Activated T-cell treated with anti-CD3 and anti-CD28 coated beads, Interleukin-2, amount 50 U/mL, for 24 hours (primary cell): ENCODE measurements at regions not wholly inside any gene's neighbourhood (a gene's known extent, or its start where the extent isn't known, plus 50 kb on each side); places are given as distances from the start of the nearest gene placed in this dataset.

Source experiments
- DNase-seq: peaks from one replicate; pipeline ENCODE4 v3.0.0-alpha.2; 2020
- H3K27ac Mint-ChIP-seq: 2 replicates; pipeline ENCODE4 v1.8.0; 2020; ENCODE audit warnings: mild to moderate bottlenecking, mixed read lengths
- H3K27me3 Mint-ChIP-seq: 2 replicates; pipeline ENCODE4 v1.8.0; 2020; ENCODE audit warnings: mixed read lengths
- H3K36me3 Mint-ChIP-seq: 2 replicates; pipeline ENCODE4 v1.8.0; 2020; ENCODE audit warnings: low read depth, mixed read lengths
- H3K4me1 Mint-ChIP-seq: 2 replicates; pipeline ENCODE4 v1.8.0; 2020; ENCODE audit warnings: low read depth, mixed read lengths
- H3K4me3 Mint-ChIP-seq: 2 replicates; pipeline ENCODE4 v1.8.0; 2020; ENCODE audit warnings: mild to moderate bottlenecking, moderate library complexity, mixed read lengths
- H3K9me3 Mint-ChIP-seq: 2 replicates; pipeline ENCODE4 v1.8.0; 2020; ENCODE audit warnings: mixed read lengths

DNA sequence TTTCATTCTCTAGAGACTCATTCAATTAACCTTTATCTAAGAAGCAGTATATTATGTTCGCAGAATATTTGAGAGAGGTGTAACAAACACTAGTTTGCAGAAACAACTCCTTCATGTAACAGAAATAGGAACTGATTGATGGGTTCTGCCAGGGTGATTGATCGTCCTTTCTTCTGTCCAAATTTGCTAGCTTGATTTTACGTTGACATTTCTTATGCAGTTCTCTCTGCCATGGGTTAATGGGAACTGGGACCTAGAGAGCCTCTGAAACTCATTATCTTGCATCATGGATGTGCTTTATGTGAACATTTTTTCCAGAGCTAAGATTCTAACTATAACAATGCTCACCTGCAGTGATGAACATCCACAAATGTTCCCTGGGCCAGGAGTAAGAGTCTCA, 107.0 kb downstream of the SLC24A2 start:
- peaks cover 6% of the 10 kb centered on the region for H3K9me3 Mint-ChIP-seq
- H3K27ac Mint-ChIP-seq = no peak overlapping the region
- H3K4me3 Mint-ChIP-seq = no peak overlapping the region
- H3K4me1 Mint-ChIP-seq = no peaks in the 10 kb centered on the region
- H3K36me3 Mint-ChIP-seq = no peaks in the 10 kb centered on the region
- H3K27me3 Mint-ChIP-seq = peaks cover 15% of the 10 kb centered on the region
- no peak for DNase-seq

DNA sequence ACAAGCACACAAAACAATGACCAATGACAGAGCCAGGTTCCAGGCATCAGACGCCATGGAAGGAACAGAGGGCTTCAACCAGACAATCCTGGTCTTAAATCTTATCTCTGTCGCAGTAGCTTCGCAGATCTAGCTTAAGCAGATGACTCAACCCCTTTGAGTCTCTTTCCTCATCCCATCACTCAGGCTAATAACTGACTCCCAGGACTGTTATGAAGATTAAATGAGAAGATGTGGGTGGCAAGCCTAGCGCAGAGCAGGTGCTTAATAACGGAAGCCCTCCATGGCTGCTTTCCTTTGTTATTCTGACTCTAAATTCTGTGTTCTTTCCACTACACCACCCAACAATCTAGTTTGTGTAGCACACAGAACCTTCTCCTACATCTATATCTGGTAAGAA, 110.9 kb downstream of the SLC24A2 start:
- Mint-ChIP-seq H3K4me1 (no peaks in the 10 kb centered on the region), H3K27ac (no peak overlapping the region), H3K36me3 (no peaks in the 10 kb centered on the region), H3K9me3 (no peaks in the 10 kb centered on the region), H3K4me3 (no peak overlapping the region), H3K27me3 (peaks cover 11% of the 10 kb centered on the region)
- DNase-seq = no peak

DNA sequence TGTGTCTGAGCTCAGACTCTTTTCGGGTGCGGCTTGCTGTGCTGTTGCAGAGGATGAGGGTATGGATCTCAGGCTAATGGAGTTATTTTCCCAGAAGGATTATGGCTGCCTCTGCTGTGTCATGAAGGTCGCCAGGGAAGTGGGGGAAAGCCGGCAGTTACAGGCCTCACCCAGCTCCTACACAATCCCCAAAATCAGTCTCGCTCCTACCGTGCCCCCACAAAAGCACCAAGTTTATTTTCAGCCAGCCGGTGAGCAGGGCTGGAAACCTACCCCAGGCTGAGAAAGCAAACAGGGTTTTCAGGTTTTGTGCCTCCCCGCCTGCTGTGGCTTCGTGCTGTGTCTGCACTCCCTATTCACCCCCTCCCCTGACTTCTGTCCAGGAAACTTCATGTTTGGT, 113.3 kb downstream of the SLC24A2 start:
- H3K4me3 Mint-ChIP-seq = no peak overlapping the region
- H3K36me3 Mint-ChIP-seq = no peaks in the 10 kb centered on the region
- H3K27ac Mint-ChIP-seq = no peak overlapping the region
- no peaks in the 10 kb centered on the region for H3K4me1 Mint-ChIP-seq
- no peak for DNase-seq
- H3K9me3 Mint-ChIP-seq = no peaks in the 10 kb centered on the region
- peaks cover 9% of the 10 kb centered on the region for H3K27me3 Mint-ChIP-seq

DNA sequence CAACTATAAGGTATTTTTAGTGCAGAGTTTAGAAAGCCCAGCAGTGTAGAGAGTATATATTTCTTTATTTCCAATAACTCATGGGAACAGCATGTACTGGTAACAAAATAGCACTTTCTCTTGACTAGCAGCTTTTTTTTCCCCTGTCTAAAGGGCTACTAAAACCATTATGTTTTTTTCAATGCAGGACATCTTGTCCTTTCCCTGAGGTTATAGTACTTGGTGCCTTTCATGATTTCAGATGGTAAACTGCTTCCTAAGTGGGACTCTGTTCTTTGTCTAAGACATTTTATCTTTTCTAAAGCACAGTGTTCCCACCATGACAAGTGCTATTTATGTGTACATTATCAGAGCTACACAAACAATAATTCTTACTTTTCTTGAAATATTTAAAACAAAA, 122.3 kb downstream of the SLC24A2 start:
- no peak overlapping the region for H3K27ac Mint-ChIP-seq
- peaks cover 20% of the 10 kb centered on the region for H3K27me3 Mint-ChIP-seq
- peaks cover 4% of the 10 kb centered on the region for H3K4me1 Mint-ChIP-seq
- H3K4me3 Mint-ChIP-seq = no peak overlapping the region
- H3K9me3 Mint-ChIP-seq = no peaks in the 10 kb centered on the region
- no peaks in the 10 kb centered on the region for H3K36me3 Mint-ChIP-seq
- DNase-seq = no peak

DNA sequence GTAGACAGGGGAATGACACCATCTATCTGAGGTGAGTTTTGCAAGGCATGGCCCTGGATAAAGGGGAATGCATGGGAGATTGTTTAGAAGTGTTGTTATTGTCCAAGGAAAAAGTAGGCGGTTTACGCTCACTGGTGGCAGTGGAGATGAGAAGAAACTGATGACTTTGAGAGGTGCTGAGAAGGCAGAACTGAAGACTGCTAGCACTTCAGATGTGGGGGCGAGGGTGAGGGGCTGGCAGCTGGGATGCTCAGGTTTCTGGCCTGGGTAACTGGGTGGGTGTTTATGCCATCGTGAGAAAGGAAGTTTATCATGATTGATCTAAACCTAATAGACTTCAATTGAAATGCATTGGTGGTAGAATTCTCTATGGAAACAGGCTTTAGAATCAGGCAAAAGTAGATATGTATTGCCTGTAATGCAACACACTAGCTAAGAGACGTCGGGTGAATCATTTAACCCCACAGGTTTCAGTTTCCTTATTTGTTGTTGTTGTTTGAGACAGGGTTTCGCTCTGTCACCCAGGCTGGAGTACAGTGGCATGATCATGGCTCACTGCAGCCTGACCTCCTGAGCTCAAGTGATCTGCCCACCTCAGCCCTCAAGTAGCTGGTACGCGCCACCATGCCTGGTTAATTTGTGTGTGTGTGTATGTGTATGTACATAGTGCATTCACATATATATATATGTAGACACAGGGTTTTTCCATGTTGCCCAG, 123.5 kb downstream of the SLC24A2 start:
- H3K9me3 Mint-ChIP-seq = no peaks in the 10 kb centered on the region
- H3K27me3 Mint-ChIP-seq = peaks cover 26% of the 10 kb centered on the region
- no peak overlapping the region for H3K27ac Mint-ChIP-seq
- DNase-seq = no peak
- no peak overlapping the region for H3K4me3 Mint-ChIP-seq
- no peaks in the 10 kb centered on the region for H3K36me3 Mint-ChIP-seq
- H3K4me1 Mint-ChIP-seq = peaks cover 4% of the 10 kb centered on the region

DNA sequence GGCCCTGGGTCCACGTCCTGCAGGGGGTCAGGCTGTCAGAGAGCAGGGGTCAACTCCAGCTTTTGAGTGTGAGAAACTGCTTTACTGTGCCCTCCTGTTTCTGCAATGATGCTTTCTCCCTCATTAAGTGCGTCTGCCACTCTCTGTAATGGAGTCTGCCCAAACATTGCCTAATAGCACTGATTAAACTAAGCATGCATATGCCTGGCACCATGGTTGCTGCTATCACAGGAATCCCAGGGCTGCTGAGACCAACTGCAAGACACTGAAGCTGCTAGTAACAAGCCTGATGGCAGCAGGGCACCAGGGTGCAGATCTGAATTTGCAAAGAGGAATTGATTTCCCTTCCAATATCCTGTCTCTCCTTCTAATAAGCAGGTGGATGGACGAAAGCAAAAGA, 125.3 kb downstream of the SLC24A2 start:
- H3K36me3 Mint-ChIP-seq = no peaks in the 10 kb centered on the region
- no peak overlapping the region for H3K27ac Mint-ChIP-seq
- no peak overlapping the region for H3K4me3 Mint-ChIP-seq
- peaks cover 27% of the 10 kb centered on the region for H3K27me3 Mint-ChIP-seq
- H3K4me1 Mint-ChIP-seq = peaks cover 4% of the 10 kb centered on the region
- no peak for DNase-seq
- H3K9me3 Mint-ChIP-seq = no peaks in the 10 kb centered on the region

DNA sequence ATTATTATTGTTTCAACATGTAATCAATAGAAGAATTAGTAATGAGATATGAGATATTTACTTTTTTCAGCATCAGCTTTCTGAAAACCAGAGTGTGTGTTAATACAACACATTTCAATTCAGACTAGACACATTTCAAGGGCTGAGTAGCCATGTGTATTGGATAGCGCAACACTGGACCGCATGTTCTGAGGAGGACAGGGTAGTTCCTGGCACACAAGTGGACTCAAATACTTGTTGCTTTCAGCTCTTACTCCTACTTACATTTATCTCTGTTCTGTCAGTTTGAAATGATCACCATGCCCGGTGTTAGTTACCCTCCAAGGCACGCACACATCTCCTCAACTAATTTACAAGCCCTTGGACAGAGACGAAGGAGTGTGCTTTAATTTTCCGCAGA, 126.6 kb downstream of the SLC24A2 start:
- Mint-ChIP-seq H3K4me1 (peaks cover 4% of the 10 kb centered on the region), H3K27ac (no peak overlapping the region), H3K9me3 (no peaks in the 10 kb centered on the region), H3K27me3 (peaks cover 32% of the 10 kb centered on the region), H3K4me3 (no peak overlapping the region), H3K36me3 (no peaks in the 10 kb centered on the region)
- no peak for DNase-seq

DNA sequence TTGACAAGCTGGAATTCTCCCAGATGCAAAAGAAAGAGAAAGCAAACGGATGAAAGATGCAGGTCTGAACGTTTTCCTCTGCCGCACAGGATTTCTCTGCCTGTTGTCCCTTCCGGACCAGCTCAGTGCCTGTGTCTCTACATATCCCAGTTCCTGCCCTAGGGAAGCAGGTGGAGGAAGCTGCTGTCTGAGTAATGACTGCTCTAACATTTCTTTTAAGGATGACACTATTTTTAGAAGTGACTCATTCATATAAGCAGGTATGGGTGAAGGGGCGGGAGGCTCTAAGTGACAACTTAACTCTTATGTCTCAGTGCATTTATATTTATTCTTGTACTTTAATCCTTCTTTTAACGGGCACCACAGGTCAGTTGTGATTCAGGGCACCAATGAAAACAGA, 128.8 kb downstream of the SLC24A2 start:
- H3K27me3 Mint-ChIP-seq = peaks cover 29% of the 10 kb centered on the region
- peaks cover 1% of the 10 kb centered on the region for H3K4me1 Mint-ChIP-seq
- DNase-seq = no peak
- H3K27ac Mint-ChIP-seq = no peak overlapping the region
- no peaks in the 10 kb centered on the region for H3K9me3 Mint-ChIP-seq
- no peak overlapping the region for H3K4me3 Mint-ChIP-seq
- H3K36me3 Mint-ChIP-seq = no peaks in the 10 kb centered on the region

DNA sequence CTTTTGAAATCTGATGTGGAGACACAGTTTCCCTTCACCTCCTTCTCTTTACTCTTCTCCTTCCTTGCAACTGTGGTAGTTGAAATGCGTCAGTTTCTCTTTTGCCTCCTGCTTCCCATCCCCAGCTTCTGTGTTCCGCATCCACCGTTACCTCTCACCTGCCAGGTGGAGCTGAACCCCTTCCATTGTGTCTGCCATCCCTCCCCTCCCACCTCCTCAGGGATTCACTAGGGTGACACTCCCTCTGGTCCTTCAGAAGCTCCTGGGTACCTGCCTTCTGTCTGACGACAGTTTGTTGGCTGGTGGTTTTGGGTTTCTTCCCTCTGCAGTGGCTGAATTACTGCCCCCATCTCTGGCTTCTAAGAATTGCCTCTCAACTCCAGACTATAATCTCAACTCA, 132.1 kb downstream of the SLC24A2 start:
- H3K27me3 Mint-ChIP-seq = peaks cover 17% of the 10 kb centered on the region
- no peaks in the 10 kb centered on the region for H3K36me3 Mint-ChIP-seq
- H3K27ac Mint-ChIP-seq = no peak overlapping the region

DNA sequence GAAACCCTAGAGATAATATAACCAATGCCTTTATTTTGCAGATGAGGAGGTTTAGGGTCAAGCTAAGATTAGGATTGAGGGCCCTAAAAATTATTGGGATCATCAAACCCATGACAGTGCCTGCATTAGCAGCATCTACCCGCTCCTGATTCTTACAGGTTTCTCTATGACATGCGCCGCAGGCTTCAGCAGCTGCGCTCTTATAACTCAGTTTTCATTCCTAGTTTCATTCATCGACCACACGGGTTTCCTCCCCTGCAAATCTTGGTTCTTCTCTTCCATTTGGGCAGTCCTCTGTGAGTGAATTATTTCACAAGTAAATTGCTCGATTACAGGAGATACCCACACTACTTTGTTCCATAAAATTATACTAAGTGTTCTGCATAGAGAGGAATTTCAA, 137.2 kb downstream of the SLC24A2 start:
- no peaks in the 10 kb centered on the region for H3K36me3 Mint-ChIP-seq
- H3K27me3 Mint-ChIP-seq = peaks cover 5% of the 10 kb centered on the region
- no peaks in the 10 kb centered on the region for H3K4me1 Mint-ChIP-seq
- DNase-seq = no peak
- no peak overlapping the region for H3K4me3 Mint-ChIP-seq
- H3K9me3 Mint-ChIP-seq = no peaks in the 10 kb centered on the region
- H3K27ac Mint-ChIP-seq = no peak overlapping the region

More for the DNA sequence above, 132.1 kb downstream of the SLC24A2 start:
- no peaks in the 10 kb centered on the region for H3K9me3 Mint-ChIP-seq
- no peaks in the 10 kb centered on the region for H3K4me1 Mint-ChIP-seq
- H3K4me3 Mint-ChIP-seq = no peak overlapping the region
- no peak for DNase-seq

DNA sequence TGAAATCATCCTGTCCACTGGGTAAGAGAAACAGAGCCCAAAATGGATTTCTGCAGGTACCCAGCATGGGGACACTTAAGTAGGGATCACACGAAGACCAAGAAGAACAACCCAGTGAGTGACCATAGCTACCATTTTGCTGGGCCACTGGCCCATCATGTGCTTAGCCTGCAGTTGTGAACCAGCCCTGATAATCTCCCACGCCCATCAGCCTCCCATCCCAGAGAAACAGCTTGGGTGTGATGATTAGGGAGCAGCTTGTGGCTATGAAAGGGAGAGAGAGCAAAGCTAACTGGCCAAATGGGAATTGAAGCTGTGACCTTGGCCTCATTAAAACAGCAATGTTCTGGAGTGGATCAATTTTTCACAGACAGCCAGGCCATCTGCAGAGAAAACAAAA, 138.5 kb downstream of the SLC24A2 start:
- Mint-ChIP-seq H3K4me1 (no peaks in the 10 kb centered on the region), H3K27ac (no peak overlapping the region), H3K27me3 (peaks cover 5% of the 10 kb centered on the region), H3K9me3 (no peaks in the 10 kb centered on the region), H3K4me3 (no peak overlapping the region), H3K36me3 (no peaks in the 10 kb centered on the region)
- DNase-seq = no peak

DNA sequence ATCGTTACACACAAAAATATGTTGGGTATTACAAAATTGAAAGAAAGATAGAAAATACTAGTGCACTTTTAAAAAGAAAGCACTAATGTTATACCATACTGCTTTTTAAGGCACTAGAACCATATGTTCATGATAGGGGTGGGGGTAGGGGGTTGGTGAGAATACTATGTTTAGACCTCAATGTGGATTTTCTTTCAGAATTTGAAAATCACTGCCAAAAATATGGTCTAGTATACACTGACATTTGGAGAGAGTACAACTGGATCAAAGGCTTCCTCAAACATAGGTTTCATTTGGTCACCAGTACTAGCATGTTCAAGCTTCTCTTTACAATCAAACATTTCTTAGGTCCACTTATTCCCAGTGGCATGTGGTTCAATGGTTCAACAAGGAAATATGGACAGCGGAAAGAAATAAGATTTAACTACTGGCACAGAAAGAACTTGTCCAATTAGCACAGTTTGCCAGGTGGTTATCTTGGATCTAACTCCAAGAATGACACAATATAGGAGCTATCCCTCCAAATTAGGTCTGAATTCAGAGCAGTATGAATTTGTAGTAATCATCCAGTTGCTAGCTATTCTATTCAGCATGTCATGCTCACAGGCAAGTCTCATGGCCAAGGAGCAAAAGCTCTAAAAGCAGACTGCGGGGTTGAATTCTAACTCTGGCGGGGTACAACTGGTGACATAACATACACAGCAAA, 139.3 kb downstream of the SLC24A2 start:
- H3K27ac Mint-ChIP-seq = no peak overlapping the region
- no peak for DNase-seq
- H3K4me1 Mint-ChIP-seq = no peaks in the 10 kb centered on the region
- no peak overlapping the region for H3K4me3 Mint-ChIP-seq
- H3K9me3 Mint-ChIP-seq = no peaks in the 10 kb centered on the region
- H3K36me3 Mint-ChIP-seq = no peaks in the 10 kb centered on the region
- peaks cover 5% of the 10 kb centered on the region for H3K27me3 Mint-ChIP-seq

DNA sequence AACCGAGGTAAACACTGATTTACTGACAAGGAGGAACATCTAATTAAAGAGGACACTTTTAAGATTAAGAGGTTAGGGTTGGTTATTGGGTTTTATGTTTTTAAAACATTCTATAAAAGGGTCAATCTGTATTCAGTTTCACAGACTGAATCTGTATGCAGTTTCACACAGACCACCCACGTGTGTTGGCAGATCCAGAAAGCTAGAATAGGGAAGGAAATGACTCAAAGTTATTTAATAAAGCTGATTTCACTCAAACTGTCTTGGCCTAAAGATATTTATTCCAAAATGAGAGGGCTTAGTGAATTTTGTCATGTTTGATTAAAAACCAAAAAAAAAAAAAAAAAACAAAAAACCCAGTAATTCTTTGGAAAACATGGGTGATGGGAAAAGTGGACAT, 140.2 kb downstream of the SLC24A2 start:
- DNase-seq = no peak
- no peak overlapping the region for H3K27ac Mint-ChIP-seq
- H3K4me1 Mint-ChIP-seq = no peaks in the 10 kb centered on the region
- H3K36me3 Mint-ChIP-seq = no peaks in the 10 kb centered on the region
- peaks cover 9% of the 10 kb centered on the region for H3K27me3 Mint-ChIP-seq
- H3K9me3 Mint-ChIP-seq = no peaks in the 10 kb centered on the region
- no peak overlapping the region for H3K4me3 Mint-ChIP-seq

DNA sequence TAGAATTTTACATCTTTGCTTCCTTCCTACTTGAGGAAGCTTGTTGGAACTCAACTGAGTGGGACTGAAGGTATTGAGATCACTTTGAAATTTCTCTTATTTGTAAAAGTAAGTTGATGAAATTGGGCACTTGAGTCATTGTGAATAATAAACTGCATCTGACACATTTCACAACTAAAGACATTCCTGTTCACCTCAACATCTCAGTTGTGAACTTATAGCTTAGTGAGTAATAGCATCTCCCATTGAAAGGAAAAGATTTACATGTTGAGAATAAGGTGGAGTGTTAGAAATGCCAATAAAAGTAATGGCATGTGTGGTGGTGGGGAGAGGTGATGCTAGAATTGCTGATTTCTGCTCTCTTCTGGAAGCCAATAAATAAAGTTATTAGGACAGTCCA, 145.0 kb downstream of the SLC24A2 start:
- Mint-ChIP-seq H3K9me3 (no peaks in the 10 kb centered on the region), H3K27me3 (peaks cover 9% of the 10 kb centered on the region), H3K36me3 (no peaks in the 10 kb centered on the region), H3K27ac (no peak overlapping the region), H3K4me1 (no peaks in the 10 kb centered on the region), H3K4me3 (no peak overlapping the region)
- no peak for DNase-seq

DNA sequence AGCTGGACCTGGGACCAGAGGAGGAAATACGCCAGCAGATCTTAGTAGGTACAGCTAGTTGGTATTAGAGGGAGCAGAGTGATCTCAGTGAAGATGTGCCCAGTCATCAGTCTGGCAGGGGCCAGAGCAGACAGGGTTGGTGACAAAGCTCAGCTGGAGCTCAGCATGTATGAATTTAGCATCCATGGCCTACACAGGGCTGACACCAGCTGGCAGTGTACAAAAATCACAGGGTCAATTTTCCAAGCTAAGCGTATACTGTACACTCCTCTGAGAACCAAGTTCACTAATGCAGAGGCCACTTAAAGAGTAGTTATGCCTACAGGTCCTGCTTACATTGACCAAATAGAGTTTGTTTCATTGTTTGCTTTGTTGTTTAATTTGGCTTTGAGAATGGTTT, 146.6 kb downstream of the SLC24A2 start:
- no peaks in the 10 kb centered on the region for H3K9me3 Mint-ChIP-seq
- H3K27me3 Mint-ChIP-seq = peaks cover 4% of the 10 kb centered on the region
- no peak overlapping the region for H3K27ac Mint-ChIP-seq
- no peak overlapping the region for H3K4me3 Mint-ChIP-seq
- H3K4me1 Mint-ChIP-seq = no peaks in the 10 kb centered on the region
- no peak for DNase-seq
- no peaks in the 10 kb centered on the region for H3K36me3 Mint-ChIP-seq
